H1 (cell line): ENCODE measurements at regions not wholly inside any gene's neighbourhood (a gene's known extent, or its start where the extent isn't known, plus 50 kb on each side); places are given as distances from the start of the nearest gene placed in this dataset.

Source experiments
- CREB1 ChIP-seq: IDR thresholded peaks from 2 replicates; pipeline ENCODE4 v1.6.1; 2012; ENCODE audit warnings: inconsistent platforms
- EZH2 ChIP-seq: fragments of 200-600 bp; sonication (generic); IDR thresholded peaks from 2 replicates; pipeline ENCODE4 v1.7.1; 2012; ENCODE audit warnings: low read depth, mild to moderate bottlenecking, moderate library complexity, low read length, inconsistent platforms; ENCODE audit not compliant: severe bottlenecking
- HDAC2 ChIP-seq, 2 experiments: fragments of 300-600 bp in 1 of 2; sonication (generic) in 1 of 2; IDR thresholded peaks; 2 replicates each; pipeline ENCODE4 v1.6.1; 2011 to 2012; ENCODE audit warnings: low read depth in 2 of 2, low read length in 2 of 2, mild to moderate bottlenecking in 2 of 2, moderate library complexity in 2 of 2, borderline replicate concordance in 1 of 2, inconsistent platforms in 1 of 2
- POLR2A ChIP-seq, 2 experiments: IDR thresholded peaks; 1 replicate in 1 of 2; 2 replicates in 1 of 2; pipeline ENCODE4 v1.6.1; 2011; ENCODE audit warnings: low read depth in 2 of 2, low read length in 2 of 2, mild to moderate bottlenecking in 2 of 2; ENCODE audit errors: control extremely low read depth in 1 of 2
- RBBP5 ChIP-seq: IDR thresholded peaks from 2 replicates; pipeline ENCODE4 v1.7.1; 2012; ENCODE audit warnings: low read depth, mild to moderate bottlenecking, inconsistent platforms, low read length, moderate library complexity, borderline replicate concordance
- TEAD4 ChIP-seq: IDR thresholded peaks from 2 replicates; pipeline ENCODE4 v1.6.1; 2012; ENCODE audit warnings: low read depth, low read length, inconsistent platforms, mixed read lengths
- USF2 ChIP-seq: IDR thresholded peaks from 2 replicates; pipeline ENCODE4 v1.6.1; 2011; ENCODE audit warnings: low read length, improper control_type of control experiment
- YY1 ChIP-seq: IDR thresholded peaks from 2 replicates; pipeline ENCODE4 v1.6.1; 2011; ENCODE audit warnings: low read depth, mild to moderate bottlenecking, low read length
- TF ChIP-seq, protein P1 (sequence below), 3 experiments: IDR thresholded peaks; 1 replicate in 2 of 3; 2 replicates in 1 of 3; pipeline versions ENCODE4 v1.5.1 to v1.6.1; 2011; ENCODE audit warnings: low read length in 3 of 3, mild to moderate bottlenecking in 3 of 3, inconsistent platforms in 2 of 3, low read depth in 1 of 3, moderate library complexity in 1 of 3; ENCODE audit not compliant: insufficient read depth in 1 of 3; ENCODE audit errors: control extremely low read depth in 1 of 3
- TF ChIP-seq, protein P2 (sequence below): IDR thresholded peaks from 2 replicates; pipeline ENCODE4 v1.6.1; 2012; ENCODE audit warnings: inconsistent platforms

GRCh38 chr17:79407385-79407784, 203.5 kb downstream of the RBFOX3 start:
- TF ChIP-seq CREB1 (no peak), YY1 (no peak), TEAD4 (no peak), USF2 (no peak), POLR2A (IDR thresholded peaks at IDR 0.05; ENCODE audit: control extremely low read depth in 1 of 2, low read depth in 2 of 2, low read length in 2 of 2) (no peak), EZH2 (no peak), RBBP5 (no peak), HDAC2 (IDR thresholded peaks at IDR 0.05; ENCODE audit: borderline replicate concordance in 1 of 2, low read depth in 2 of 2, low read length in 2 of 2) (no peak)
- TF ChIP-seq, protein P1, sequence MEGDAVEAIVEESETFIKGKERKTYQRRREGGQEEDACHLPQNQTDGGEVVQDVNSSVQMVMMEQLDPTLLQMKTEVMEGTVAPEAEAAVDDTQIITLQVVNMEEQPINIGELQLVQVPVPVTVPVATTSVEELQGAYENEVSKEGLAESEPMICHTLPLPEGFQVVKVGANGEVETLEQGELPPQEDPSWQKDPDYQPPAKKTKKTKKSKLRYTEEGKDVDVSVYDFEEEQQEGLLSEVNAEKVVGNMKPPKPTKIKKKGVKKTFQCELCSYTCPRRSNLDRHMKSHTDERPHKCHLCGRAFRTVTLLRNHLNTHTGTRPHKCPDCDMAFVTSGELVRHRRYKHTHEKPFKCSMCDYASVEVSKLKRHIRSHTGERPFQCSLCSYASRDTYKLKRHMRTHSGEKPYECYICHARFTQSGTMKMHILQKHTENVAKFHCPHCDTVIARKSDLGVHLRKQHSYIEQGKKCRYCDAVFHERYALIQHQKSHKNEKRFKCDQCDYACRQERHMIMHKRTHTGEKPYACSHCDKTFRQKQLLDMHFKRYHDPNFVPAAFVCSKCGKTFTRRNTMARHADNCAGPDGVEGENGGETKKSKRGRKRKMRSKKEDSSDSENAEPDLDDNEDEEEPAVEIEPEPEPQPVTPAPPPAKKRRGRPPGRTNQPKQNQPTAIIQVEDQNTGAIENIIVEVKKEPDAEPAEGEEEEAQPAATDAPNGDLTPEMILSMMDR (IDR thresholded peaks at IDR 0.05; ENCODE audit: control extremely low read depth in 1 of 3, insufficient read depth in 1 of 3, low read depth in 1 of 3, low read length in 3 of 3) = no peak
- TF ChIP-seq, protein P2, sequence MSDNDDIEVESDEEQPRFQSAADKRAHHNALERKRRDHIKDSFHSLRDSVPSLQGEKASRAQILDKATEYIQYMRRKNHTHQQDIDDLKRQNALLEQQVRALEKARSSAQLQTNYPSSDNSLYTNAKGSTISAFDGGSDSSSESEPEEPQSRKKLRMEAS = no peak
